ENCODE measurements at regions not wholly inside any gene's neighbourhood (a gene's known extent, or its start where the extent isn't known, plus 50 kb on each side); places are given as distances from the start of the nearest gene placed in this dataset.

GRCh38 chr10:33539116-33539515 lies 204.6 kb upstream of the NRP1 start:
- no peak overlapping the region for H3K4me3 ChIP-seq (ENCODE audit: low read depth, low read length)
- in situ Hi-C loops (cut with HindIII; ENCODE audit: low sequenced_read_pairs): no loop called here

GRCh38 chr10:33537066-33537465 lies 202.6 kb upstream of the NRP1 start:
- no peak for TF ChIP-seq CTCF (IDR thresholded peaks at IDR 0.05; ENCODE audit: low read depth, low read length)
- peak; percentile 29 for DNase-seq (ENCODE audit: low read depth, low spot score)
- H3K4me3 ChIP-seq (ENCODE audit: low read depth, low read length): no peak overlapping the region
- in situ Hi-C loops (cut with HindIII; ENCODE audit: low sequenced_read_pairs): no loop called here

More at GRCh38 chr10:33539116-33539515, 204.6 kb upstream of the NRP1 start:
- no peak for TF ChIP-seq CTCF (IDR thresholded peaks at IDR 0.05; ENCODE audit: low read depth, low read length)
- DNase-seq (ENCODE audit: low read depth, low spot score): no peak

- TF ChIP-seq CTCF (IDR thresholded peaks at IDR 0.05; ENCODE audit: low read depth, low read length): no peak
- H3K4me3 ChIP-seq (ENCODE audit: low read depth, low read length): no peak overlapping the region
- no peak for DNase-seq (ENCODE audit: low read depth, low spot score)
- in situ Hi-C loops (cut with HindIII; ENCODE audit: low sequenced_read_pairs): no loop called here
These were observed 202.0 kb upstream of the NRP1 start for GRCh38 chr10:33536508-33536907.

GRCh38 chr10:33535866-33536265 lies 201.4 kb upstream of the NRP1 start:
- H3K4me3 ChIP-seq (ENCODE audit: low read depth, low read length): no peak overlapping the region
- TF ChIP-seq CTCF (IDR thresholded peaks at IDR 0.05; ENCODE audit: low read depth, low read length): no peak
- in situ Hi-C loops (cut with HindIII; ENCODE audit: low sequenced_read_pairs): no loop called here
- DNase-seq (ENCODE audit: low read depth, low spot score): no peak

GRCh38 chr10:33534416-33534815 lies 199.9 kb upstream of the NRP1 start:
- no peak for DNase-seq (ENCODE audit: low read depth, low spot score)
- H3K4me3 ChIP-seq (ENCODE audit: low read depth, low read length): no peak overlapping the region
- in situ Hi-C loops (cut with HindIII; ENCODE audit: low sequenced_read_pairs): no loop called here
- no peak for TF ChIP-seq CTCF (IDR thresholded peaks at IDR 0.05; ENCODE audit: low read depth, low read length)

- DNase-seq (ENCODE audit: low read depth, low spot score): no peak
- TF ChIP-seq CTCF (IDR thresholded peaks at IDR 0.05; ENCODE audit: low read depth, low read length): no peak
- H3K4me3 ChIP-seq (ENCODE audit: low read depth, low read length): no peak overlapping the region
- in situ Hi-C loops (cut with HindIII; ENCODE audit: low sequenced_read_pairs): no loop called here
These were observed 199.1 kb upstream of the NRP1 start for GRCh38 chr10:33533612-33534011.

GRCh38 chr10:33532901-33533300 lies 198.4 kb upstream of the NRP1 start:
- no peak for DNase-seq (ENCODE audit: low read depth, low spot score)
- no peak for TF ChIP-seq CTCF (IDR thresholded peaks at IDR 0.05; ENCODE audit: low read depth, low read length)
- no peak overlapping the region for H3K4me3 ChIP-seq (ENCODE audit: low read depth, low read length)
- in situ Hi-C loops (cut with HindIII; ENCODE audit: low sequenced_read_pairs): no loop called here

Data from astrocyte of the spinal cord (primary cell).